ENCODE measurements at regions not wholly inside any gene's neighbourhood (a gene's known extent, or its start where the extent isn't known, plus 50 kb on each side); places are given as distances from the start of the nearest gene placed in this dataset.

DNA sequence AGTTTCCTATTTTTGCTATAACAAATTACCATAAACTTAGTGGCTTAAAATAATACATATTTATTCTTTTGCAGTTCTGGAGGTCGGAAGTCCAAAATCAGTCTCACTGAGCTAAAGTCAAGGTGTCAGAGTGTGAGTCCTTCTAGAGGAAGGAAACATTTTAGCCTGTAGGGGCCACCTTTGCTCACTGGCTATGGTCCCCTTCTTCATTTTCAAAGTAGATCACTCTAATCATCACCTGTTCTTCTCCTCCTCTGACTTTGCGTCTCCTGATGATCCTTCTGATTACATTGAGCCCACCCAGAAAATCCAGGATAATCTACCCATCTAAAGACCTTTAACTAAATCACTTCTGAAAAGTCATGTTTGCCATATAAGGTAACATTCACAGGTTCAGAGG is 534.4 kb upstream of the SALL1 start:
- no peak for DNase-seq (ENCODE audit: low read depth)

GRCh38 chr16:51683882-51684281 is 532.8 kb upstream of the SALL1 start:
- no peak for DNase-seq (ENCODE audit: low read depth)

DNA sequence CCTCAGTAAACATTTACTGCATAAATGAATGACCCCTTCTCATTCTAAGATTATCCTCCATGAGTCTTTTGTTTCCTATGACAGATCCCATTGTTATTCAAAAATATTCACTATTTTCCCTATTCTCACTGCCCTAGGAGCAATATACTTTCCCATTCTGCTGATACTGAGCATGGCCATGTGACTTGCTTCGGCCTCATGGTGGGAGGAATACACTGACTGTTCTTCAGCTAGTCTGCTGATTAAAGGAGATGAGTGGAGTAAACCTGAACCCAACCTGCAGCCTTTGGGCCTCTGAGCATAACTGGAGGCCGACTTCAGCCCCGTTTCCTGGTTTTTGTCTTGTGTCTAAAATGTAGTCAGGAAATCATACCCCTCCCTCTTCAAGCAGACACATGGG is 531.8 kb upstream of the SALL1 start:
- no peak for DNase-seq (ENCODE audit: low read depth)

- DNase-seq (ENCODE audit: low read depth): no peak
Observed at GRCh38 chr16:51674615-51675014, 523.5 kb upstream of the SALL1 start.

- DNase-seq (ENCODE audit: low read depth): no peak
Observed at GRCh38 chr16:51670527-51670926, 519.5 kb upstream of the SALL1 start.

GRCh38 chr16:51666821-51667220 is 515.8 kb upstream of the SALL1 start:
- no peak for DNase-seq (ENCODE audit: low read depth)

GRCh38 chr16:51666074-51666473 is 515.0 kb upstream of the SALL1 start:
- no peak for DNase-seq (ENCODE audit: low read depth)

DNA sequence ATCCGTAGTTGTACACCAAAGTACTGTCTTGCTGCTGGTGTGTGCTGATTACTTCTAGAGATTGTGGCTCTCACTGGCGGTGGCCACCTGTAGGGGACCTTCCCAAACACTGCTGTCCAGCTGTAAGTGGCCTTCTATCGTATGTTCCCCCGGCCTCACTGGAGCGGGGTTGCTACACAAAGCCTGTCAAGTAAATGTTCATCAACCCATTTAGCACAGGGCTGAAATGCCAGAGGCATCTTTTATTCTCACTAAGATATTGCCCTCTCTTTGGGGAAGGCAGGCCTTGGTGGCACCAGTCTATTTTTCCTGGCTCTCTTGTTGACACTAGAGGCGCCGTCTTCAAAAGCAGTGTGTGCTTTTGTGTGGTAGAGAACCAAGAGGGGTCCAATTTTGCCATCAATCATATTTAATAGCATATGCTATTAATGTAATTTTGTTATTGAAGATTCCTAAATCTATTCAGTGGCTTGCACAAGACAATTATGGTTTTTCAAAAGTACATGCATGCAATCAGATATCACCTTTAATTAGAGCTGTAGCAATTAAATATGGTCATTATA is 514.4 kb upstream of the SALL1 start:
- no peak for DNase-seq (ENCODE audit: low read depth)

DNA sequence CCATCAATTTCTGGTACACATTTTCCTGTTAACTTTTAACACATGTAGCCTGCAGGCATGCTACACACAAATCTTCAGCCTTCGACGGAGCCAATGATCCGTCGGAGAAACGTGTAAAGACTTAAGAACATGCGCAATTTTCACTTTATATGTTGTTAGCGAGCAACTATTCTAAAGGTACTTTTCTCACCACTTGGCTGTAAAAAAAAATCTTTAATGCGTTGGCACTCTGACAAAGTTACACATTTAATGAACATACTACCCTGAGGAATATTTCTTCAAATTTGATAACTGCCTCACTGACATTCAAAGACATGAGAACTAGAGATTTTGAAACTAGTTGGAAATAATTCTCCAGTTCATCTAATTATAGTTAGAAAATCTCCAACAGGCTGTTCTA is 507.5 kb upstream of the SALL1 start:
- no peak for DNase-seq (ENCODE audit: low read depth)

- no peak for DNase-seq (ENCODE audit: low read depth)
Observed at GRCh38 chr16:51657848-51658247, 506.8 kb upstream of the SALL1 start.

- DNase-seq (ENCODE audit: low read depth): no peak
Observed at GRCh38 chr16:51655249-51655648, 504.2 kb upstream of the SALL1 start.

DNA sequence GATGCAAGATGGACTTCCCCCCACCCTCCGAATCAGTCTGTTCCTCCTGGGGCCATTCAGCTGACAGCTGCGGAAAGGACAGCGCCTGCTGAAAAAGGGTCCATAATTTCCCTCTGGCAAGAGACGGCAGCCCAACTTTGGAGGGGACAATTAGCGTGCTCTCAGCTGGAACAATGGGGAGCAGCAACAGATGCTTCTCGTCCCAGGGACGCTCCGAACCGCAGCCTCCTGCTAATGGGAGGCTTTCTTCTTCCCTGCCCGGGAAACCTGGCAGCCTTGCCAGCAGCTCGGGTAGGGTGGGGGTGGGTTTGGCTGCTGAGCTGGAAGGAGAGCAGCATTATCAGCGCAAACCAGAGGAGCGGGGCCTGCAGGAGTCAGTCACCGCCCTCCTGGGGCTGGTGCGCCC is 500.0 kb upstream of the SALL1 start:
- no peak for DNase-seq (ENCODE audit: low read depth)

DNA sequence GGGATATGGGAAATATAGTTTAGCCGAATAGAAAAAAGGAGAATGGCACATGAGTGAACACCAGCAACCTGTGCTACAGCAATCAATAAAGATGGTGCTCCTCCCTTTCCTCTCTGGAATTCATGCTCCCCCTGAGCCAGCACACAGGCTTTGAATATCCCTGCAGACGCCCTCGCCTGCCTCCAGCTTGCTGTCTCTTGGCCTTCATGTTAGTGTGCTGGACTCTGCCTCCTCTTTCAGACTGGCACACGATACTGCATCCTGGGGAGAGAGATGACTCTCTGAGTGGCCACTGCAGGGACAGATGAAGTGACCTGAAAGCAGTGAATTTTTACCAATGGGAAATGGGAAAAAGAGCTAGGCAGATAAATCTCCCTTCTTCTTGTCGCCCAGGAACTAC is 498.6 kb upstream of the SALL1 start:
- no peak for DNase-seq (ENCODE audit: low read depth)

GRCh38 chr16:51648526-51648925 is 497.5 kb upstream of the SALL1 start:
- DNase-seq (ENCODE audit: low read depth): no peak

DNA sequence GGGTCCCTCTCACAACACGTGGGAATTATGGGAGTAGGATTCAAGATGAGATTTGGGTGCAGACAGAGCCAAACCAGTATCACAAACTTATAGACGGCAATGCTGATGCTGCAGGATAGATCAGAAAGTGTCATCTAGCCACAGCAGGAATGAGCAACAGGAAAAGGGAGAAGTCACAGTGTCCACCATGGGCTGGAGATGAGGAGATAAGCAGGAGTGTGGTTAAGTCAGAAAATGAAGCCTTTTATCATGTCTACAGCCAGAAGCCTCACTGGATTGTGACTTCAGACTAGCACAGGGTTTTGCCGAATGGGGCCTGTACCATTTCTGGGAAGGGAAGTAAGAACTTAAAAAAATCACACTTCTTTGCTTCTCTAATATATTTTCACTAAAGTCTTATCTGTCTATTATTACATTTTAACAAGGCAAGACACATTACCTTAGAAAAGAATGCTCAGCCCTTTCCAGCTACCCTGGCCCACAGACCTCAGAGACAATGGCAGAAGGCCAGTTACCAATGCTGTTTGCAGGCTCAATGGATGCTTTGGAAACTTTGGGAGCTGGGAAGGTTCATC is 490.2 kb upstream of the SALL1 start:
- no peak for DNase-seq (ENCODE audit: low read depth)

DNA sequence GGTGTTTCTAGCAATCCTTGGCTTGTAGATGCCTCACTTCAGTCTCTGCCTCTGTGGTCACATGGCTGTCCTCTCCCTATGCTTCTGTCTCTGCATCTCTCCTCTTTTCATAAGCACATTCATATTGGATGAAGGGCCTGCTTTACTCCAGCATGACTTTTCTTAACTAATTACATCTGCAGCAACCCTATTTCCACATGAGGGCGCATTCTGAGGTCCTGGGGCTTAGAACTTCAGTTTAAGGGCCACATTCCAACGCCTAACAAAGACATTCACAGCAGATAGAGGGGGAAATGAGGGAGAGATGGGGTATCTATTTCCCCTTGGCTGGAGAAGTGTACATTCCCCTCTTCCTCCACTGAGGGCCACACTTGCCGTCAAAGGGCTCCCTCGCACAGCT is 489.1 kb upstream of the SALL1 start:
- no peak for DNase-seq (ENCODE audit: low read depth)

DNA sequence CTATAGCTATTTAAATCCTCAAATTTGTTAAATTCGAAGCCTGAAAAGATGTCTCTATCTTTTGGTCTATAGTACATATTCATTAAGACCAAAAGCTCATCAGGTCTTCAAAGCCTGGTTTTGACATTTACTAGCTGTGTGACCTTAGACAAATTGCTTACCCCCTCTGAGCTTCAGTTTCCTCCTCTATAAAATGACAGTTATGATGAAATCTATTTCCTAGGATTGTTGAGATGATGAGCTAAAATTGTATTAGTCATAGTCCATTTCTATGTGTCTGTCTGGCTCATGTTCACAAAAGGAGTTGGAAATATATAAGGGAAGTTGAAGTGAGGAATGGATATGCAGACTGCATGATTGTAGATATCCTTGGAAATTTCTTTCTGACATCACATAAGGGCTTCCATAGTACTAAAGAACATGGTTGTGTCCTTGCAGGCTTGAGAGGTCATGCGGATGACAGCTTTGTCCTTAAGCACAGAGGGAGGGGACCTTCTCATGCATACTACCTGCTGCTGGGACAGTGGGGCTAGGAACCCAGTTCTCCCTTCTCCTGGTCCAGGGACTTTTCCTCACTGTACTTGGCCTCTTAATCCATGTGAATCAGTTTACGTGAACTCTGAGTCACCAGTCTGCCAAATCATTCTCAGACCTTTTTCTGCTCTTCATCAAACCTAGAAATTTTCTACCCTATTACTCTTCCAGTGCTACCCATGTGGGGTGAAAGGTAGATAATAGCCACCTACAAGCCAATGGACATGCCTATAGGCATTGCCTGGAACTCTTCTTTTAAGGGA is 487.5 kb upstream of the SALL1 start:
- no peak for DNase-seq (ENCODE audit: low read depth)

GRCh38 chr16:51637770-51638094 is 486.7 kb upstream of the SALL1 start:
- DNase-seq (ENCODE audit: low read depth): no peak

- no peak for DNase-seq (ENCODE audit: low read depth)
Observed at GRCh38 chr16:51636920-51637769, 486.1 kb upstream of the SALL1 start.

DNA sequence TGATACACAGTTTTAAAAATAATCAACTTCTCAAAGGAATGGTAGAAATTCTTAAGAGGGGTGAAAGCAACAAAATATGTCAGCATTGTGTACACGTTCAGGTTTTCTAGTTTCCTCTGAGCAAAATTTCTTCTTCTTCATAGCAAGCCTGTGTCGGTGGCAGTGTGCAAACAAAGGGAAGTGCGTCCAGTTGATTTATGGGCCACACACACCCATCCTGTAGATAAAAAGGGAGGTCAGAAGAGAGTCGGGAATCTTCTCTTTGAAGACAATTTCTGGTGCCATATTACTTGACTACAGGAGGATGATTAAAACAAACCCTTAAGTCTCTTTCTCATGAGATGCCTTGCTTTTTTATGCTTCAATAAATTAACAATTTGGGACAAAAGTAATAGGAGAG is 484.1 kb upstream of the SALL1 start:
- no peak for DNase-seq (ENCODE audit: low read depth)

- DNase-seq (ENCODE audit: low read depth): no peak
Observed at GRCh38 chr16:51630076-51630475, 479.0 kb upstream of the SALL1 start.

GRCh38 chr16:51629576-51629975 is 478.5 kb upstream of the SALL1 start:
- DNase-seq (ENCODE audit: low read depth): no peak

Measured in myocyte (in vitro differentiated cells).